Right lobe of liver (tissue), 6 donors: ENCODE measurements at regions not wholly inside any gene's neighbourhood (a gene's known extent, or its start where the extent isn't known, plus 50 kb on each side); places are given as distances from the start of the nearest gene placed in this dataset.

Experiments
- ATAC-seq, 4 donors: fragments of 200-7000 bp; cut with Tn5 transposase; one replicate each; pipeline ENCODE4 v1.9.1; 2020; ENCODE audit warnings: mild to moderate bottlenecking in 4 of 4, moderate library complexity in 4 of 4
- DNase-seq, 3 donors: peaks; one replicate each; pipeline ENCODE4 v3.0.0-alpha.2; 2020
- H3K27ac ChIP-seq, 3 donors: fragments of 200-600 bp; one replicate each; pipeline ENCODE4 v1.8.0; 2022
- H3K27me3 ChIP-seq, 2 donors: fragments of 200-600 bp; one replicate each; pipeline ENCODE4 v1.8.0; 2022
- H3K36me3 ChIP-seq, 4 donors: fragments of 200-600 bp; sonication (generic) in 1 of 4; one replicate each; pipeline versions ENCODE4 v1.5.1 to v1.8.0; 2017 to 2022; ENCODE audit warnings: control low read depth in 1 of 4
- H3K4me1 ChIP-seq, 4 donors: fragments of 200-600 bp; sonication (generic) in 1 of 4; one replicate each; pipeline versions ENCODE4 v1.5.1 to v1.8.0; 2017 to 2022; ENCODE audit warnings: control low read depth in 1 of 4
- H3K4me3 ChIP-seq, 3 donors: fragments of 200-600 bp; one replicate each; pipeline ENCODE4 v1.8.0; 2022
- H3K9me3 ChIP-seq, 4 donors: fragments of 200-600 bp; sonication (generic) in 1 of 4; one replicate each; pipeline versions ENCODE4 v1.5.1 to v1.8.0; 2017 to 2022; ENCODE audit warnings: control low read depth in 1 of 4
- CTCF ChIP-seq, 4 donors: fragments of 200-600 bp in 3 of 4; fragments of 450-650 bp in 1 of 4; IDR thresholded peaks; one replicate each; pipeline versions ENCODE4 v1.5.1 to v1.8.0; 2016 to 2022; ENCODE audit warnings: antibody characterized with exemption in 4 of 4, mild to moderate bottlenecking in 2 of 4
- POLR2A ChIP-seq: fragments of 450-650 bp; IDR thresholded peaks from one replicate; pipeline ENCODE4 v1.6.1; 2017; ENCODE audit warnings: antibody characterized with exemption, mild to moderate bottlenecking
- WGBS: methylation state at CpG from one replicate; pipeline ENCODE4 v1.1.6; 2018; ENCODE audit warnings: low coverage, low lambda C conversion rate; ENCODE audit not compliant: insufficient coverage; ENCODE audit errors: missing lambda C conversion rate; 5-methylcytosine and 5-hydroxymethylcytosine counted together
- intact Hi-C, 2 donors: fragments of 100-400 bp; cut with DNase I; formaldehyde crosslinking; loops; one replicate each; pipeline versions ENCODE4 v1.11.2 to v1.14.1; 2022
- donor health status: DM: no; HTN: yes; CAD: no.
- donor health status: DM: no; HTN: no; CAD: no.
- donor health status: DM: no; HTN: no; CAD: no.
- donor health status: DM: no; HTN: yes; CAD: no.
- donor health status: DM: no; HTN: yes; CAD: no.

- no peaks in the 10 kb centered on the region for H3K27me3 ChIP-seq
- intact Hi-C loops = no loop called here
- H3K9me3 ChIP-seq = no peaks in the 10 kb centered on the region
- WGBS = 57% methylated on average over 3 of the region's 3 CpGs
- H3K36me3 ChIP-seq = no peaks in the 10 kb centered on the region
- no peak overlapping the region for H3K4me3 ChIP-seq
- ATAC-seq (no peak), DNase-seq (no peak)
- no peak overlapping the region for H3K27ac ChIP-seq
- TF ChIP-seq CTCF (IDR thresholded peaks at IDR 0.05) (no peak), POLR2A (no peak)
- no peaks in the 10 kb centered on the region for H3K4me1 ChIP-seq
These were observed 141.1 kb upstream of the GLI3 start for GRCh38 chr7:42378149-42378548.

GRCh38 chr7:42373285-42373684 is 136.3 kb upstream of the GLI3 start:
- H3K9me3 ChIP-seq = no peaks in the 10 kb centered on the region
- no peak overlapping the region for H3K27ac ChIP-seq
- intact Hi-C loops = no loop called here
- TF ChIP-seq POLR2A (no peak), CTCF (IDR thresholded peaks at IDR 0.05) (no peak)
- no peak overlapping the region for H3K4me3 ChIP-seq
- DNase-seq (no peak), ATAC-seq (no peak)
- H3K4me1 ChIP-seq = no peaks in the 10 kb centered on the region
- H3K36me3 ChIP-seq = no peaks in the 10 kb centered on the region
- H3K27me3 ChIP-seq = no peaks in the 10 kb centered on the region
- WGBS = 71% methylated on average over 1 of the region's 1 CpG

- TF ChIP-seq POLR2A = no peak
- TF ChIP-seq CTCF (IDR thresholded peaks at IDR 0.05) = no peak
- Histone ChIP-seq H3K4me1 (no peaks in the 10 kb centered on the region), H3K9me3 (no peaks in the 10 kb centered on the region), H3K27ac (no peak overlapping the region), H3K27me3 (no peaks in the 10 kb centered on the region), H3K4me3 (no peak overlapping the region), H3K36me3 (no peaks in the 10 kb centered on the region)
- ATAC-seq (no peak), DNase-seq (no peak)
- WGBS = 25% methylated on average over 3 of the region's 3 CpGs
- intact Hi-C loops = no loop called here
These were observed 135.5 kb upstream of the GLI3 start for GRCh38 chr7:42372479-42372878.

GRCh38 chr7:42359946-42360345 is 122.9 kb upstream of the GLI3 start:
- 20% methylated on average over 1 of the region's 1 CpG for WGBS
- intact Hi-C loops = no loop called here
- Histone ChIP-seq H3K4me3 (no peak overlapping the region), H3K9me3 (no peaks in the 10 kb centered on the region), H3K36me3 (no peaks in the 10 kb centered on the region), H3K27ac (no peak overlapping the region), H3K4me1 (no peaks in the 10 kb centered on the region), H3K27me3 (no peaks in the 10 kb centered on the region)
- ATAC-seq (no peak), DNase-seq (no peak)
- TF ChIP-seq POLR2A (no peak), CTCF (IDR thresholded peaks at IDR 0.05) (no peak)

GRCh38 chr7:42351316-42351935 is 114.4 kb upstream of the GLI3 start:
- no peak overlapping the region for H3K4me3 ChIP-seq
- intact Hi-C loops = no loop called here
- ATAC-seq (no peak), DNase-seq (no peak)
- H3K9me3 ChIP-seq = no peaks in the 10 kb centered on the region
- H3K27me3 ChIP-seq = no peaks in the 10 kb centered on the region
- H3K4me1 ChIP-seq = no peaks in the 10 kb centered on the region
- H3K27ac ChIP-seq = no peak overlapping the region
- WGBS = 72% methylated on average over 5 of the region's 5 CpGs
- no peaks in the 10 kb centered on the region for H3K36me3 ChIP-seq
- TF ChIP-seq POLR2A (no peak), CTCF (IDR thresholded peaks at IDR 0.05) (no peak)
